ENCODE measurements at regions not wholly inside any gene's neighbourhood (a gene's known extent, or its start where the extent isn't known, plus 50 kb on each side); places are given as distances from the start of the nearest gene placed in this dataset.

- no peak for DNase-seq (ENCODE audit: low read depth in 4 of 4, low spot score in 3 of 4)
These were observed 271.4 kb upstream of the POU3F3 start for GRCh38 chr2:104582471-104582870.

- no peak for DNase-seq (ENCODE audit: low read depth in 4 of 4, low spot score in 3 of 4)
These were observed 270.1 kb upstream of the POU3F3 start for GRCh38 chr2:104583811-104584210.

- DNase-seq (ENCODE audit: low read depth in 4 of 4, low spot score in 3 of 4), result no peak
These were observed 269.5 kb upstream of the POU3F3 start for GRCh38 chr2:104584393-104584792.

- DNase-seq (ENCODE audit: low read depth in 4 of 4, low spot score in 3 of 4), result no peak
These were observed 258.3 kb upstream of the POU3F3 start for GRCh38 chr2:104595576-104595975.

- DNase-seq (ENCODE audit: low read depth in 4 of 4, low spot score in 3 of 4), result no peak
These were observed 256.0 kb upstream of the POU3F3 start for GRCh38 chr2:104597942-104598341.

GRCh38 chr2:104598636-104599035, 255.3 kb upstream of the POU3F3 start:
- no peak for DNase-seq (ENCODE audit: low read depth in 4 of 4, low spot score in 3 of 4)

GRCh38 chr2:104599787-104600510, 254.0 kb upstream of the POU3F3 start:
- DNase-seq (ENCODE audit: low read depth in 4 of 4, low spot score in 3 of 4), result no peak

GRCh38 chr2:104606056-104606455, 247.9 kb upstream of the POU3F3 start:
- DNase-seq (ENCODE audit: low read depth in 4 of 4, low spot score in 3 of 4), result no peak

GRCh38 chr2:104616856-104617255, 237.1 kb upstream of the POU3F3 start:
- DNase-seq (ENCODE audit: low read depth in 4 of 4, low spot score in 3 of 4), result no peak

- DNase-seq (ENCODE audit: low read depth in 4 of 4, low spot score in 3 of 4), result no peak
These were observed 233.1 kb upstream of the POU3F3 start for GRCh38 chr2:104620801-104621200.

- DNase-seq (ENCODE audit: low read depth in 4 of 4, low spot score in 3 of 4), result no peak
These were observed 218.3 kb upstream of the POU3F3 start for GRCh38 chr2:104635608-104636007.

GRCh38 chr2:104638190-104638858, 215.6 kb upstream of the POU3F3 start:
- DNase-seq (ENCODE audit: low read depth in 4 of 4, low spot score in 3 of 4), result no peak

GRCh38 chr2:104638859-104639202, 215.1 kb upstream of the POU3F3 start:
- DNase-seq (ENCODE audit: low read depth in 4 of 4, low spot score in 3 of 4), result no peak

- no peak for DNase-seq (ENCODE audit: low read depth in 4 of 4, low spot score in 3 of 4)
These were observed 212.1 kb upstream of the POU3F3 start for GRCh38 chr2:104641786-104642185.

GRCh38 chr2:104648376-104648775, 205.5 kb upstream of the POU3F3 start:
- DNase-seq (ENCODE audit: low read depth in 4 of 4, low spot score in 3 of 4), result no peak

- no peak for DNase-seq (ENCODE audit: low read depth in 4 of 4, low spot score in 3 of 4)
These were observed 204.0 kb upstream of the POU3F3 start for GRCh38 chr2:104649866-104650265.

- DNase-seq (ENCODE audit: low read depth in 4 of 4, low spot score in 3 of 4), result no peak
These were observed 203.4 kb upstream of the POU3F3 start for GRCh38 chr2:104650405-104650996.

GRCh38 chr2:104654811-104655210, 199.1 kb upstream of the POU3F3 start:
- no peak for DNase-seq (ENCODE audit: low read depth in 4 of 4, low spot score in 3 of 4)

- DNase-seq (ENCODE audit: low read depth in 4 of 4, low spot score in 3 of 4), result no peak
These were observed 197.2 kb upstream of the POU3F3 start for GRCh38 chr2:104656571-104657163.

GRCh38 chr2:104658144-104658835, 195.6 kb upstream of the POU3F3 start:
- DNase-seq (ENCODE audit: low read depth in 4 of 4, low spot score in 3 of 4), result no peak

GRCh38 chr2:104658904-104659591, 194.9 kb upstream of the POU3F3 start:
- no peak for DNase-seq (ENCODE audit: low read depth in 4 of 4, low spot score in 3 of 4)
